Adrenal gland (tissue), 9 donors: ENCODE measurements at regions not wholly inside any gene's neighbourhood (a gene's known extent, or its start where the extent isn't known, plus 50 kb on each side); places are given as distances from the start of the nearest gene placed in this dataset.

Experiments used
- DNase-seq, 7 donors: peaks; one replicate each; pipeline ENCODE4 v3.0.0-alpha.2; 2019 to 2020
- H3K27ac ChIP-seq, 5 donors: fragments of 200-600 bp; sonication (generic) in 4 of 5; 1 replicate in 3 of 5; 2 replicates in 2 of 5; pipeline versions ENCODE4 v1.5.1 to v1.8.0; 2016 to 2020; ENCODE audit warnings: mild to moderate bottlenecking in 1 of 5
- H3K27me3 ChIP-seq: fragments of 200-600 bp; 2 replicates; pipeline ENCODE4 v1.8.0; 2021
- H3K36me3 ChIP-seq, 2 donors: fragments of 200-600 bp; replicated peaks in 1 of 2; 1 replicate in 1 of 2; 2 replicates in 1 of 2; pipeline versions ENCODE4 v1.5.1 to v1.8.0; 2018 to 2022
- H3K4me1 ChIP-seq, 2 donors: fragments of 200-600 bp; replicated peaks in 1 of 2; 1 replicate in 1 of 2; 2 replicates in 1 of 2; pipeline versions ENCODE4 v1.5.1 to v1.8.0; 2018 to 2021
- H3K4me3 ChIP-seq, 4 donors: fragments of 200-600 bp; sonication (generic) in 3 of 4; one replicate each; pipeline ENCODE4 v1.5.1; 2016 to 2018
- H3K9me3 ChIP-seq, 3 donors: fragments of 200-600 bp; sonication (generic) in 1 of 3; replicated peaks in 1 of 3; 1 replicate in 2 of 3; 2 replicates in 1 of 3; pipeline versions ENCODE4 v1.5.1 to v1.8.0; 2016 to 2021
- CTCF ChIP-seq, 6 experiments: fragments of 450-650 bp in 4 of 6; fragments of 200-600 bp in 2 of 6; sonication (generic) in 1 of 6; IDR thresholded peaks; 1 replicate in 5 of 6; 2 replicates in 1 of 6; pipeline versions ENCODE4 v1.5.1 to v1.8.0; 2016 to 2021; ENCODE audit warnings: antibody characterized with exemption in 6 of 6, mild to moderate bottlenecking in 2 of 6, moderate library complexity in 1 of 6
- POLR2A ChIP-seq, 2 donors: fragments of 450-650 bp; IDR thresholded peaks; one replicate each; pipeline ENCODE4 v1.6.1; 2017; ENCODE audit warnings: antibody characterized with exemption in 2 of 2, mild to moderate bottlenecking in 2 of 2, moderate library complexity in 1 of 2
- WGBS, 4 donors: extraction: QIAGEN DNeasy Blood & Tissue Kit in 2 of 4; methylation state at CpG; one replicate each; pipeline versions ENCODE4 v1.1.5 to v1.1.7; 2013 to 2017; 5-methylcytosine and 5-hydroxymethylcytosine counted together
- intact Hi-C, 2 donors: fragments of 100-400 bp; cut with DNase I; formaldehyde crosslinking; loops; one replicate each; pipeline versions ENCODE4 v1.14.1 to v1.15.0; 2022 to 2023
- donor health status: healthy with polysubstance abuse.
- donor health status: Bipolar disorder and iron deficiency.
- donor health status: DM: yes; HTN: yes; CAD: no.
- donor health status: DM: no; HTN: no; CAD: no.
- donor health status: DM: no; HTN: no; CAD: no.

- 49 to 65% (median 57%) methylated on average over 7 of the region's 7 CpGs for WGBS, 4 donors
- Histone ChIP-seq H3K27ac (no peak overlapping the region), H3K4me3 (no peak overlapping the region), H3K4me1 (no peaks in the 10 kb centered on the region), H3K9me3 (no peaks in the 10 kb centered on the region), H3K27me3 (peaks cover 6% of the 10 kb centered on the region), H3K36me3 (no peaks in the 10 kb centered on the region)
- TF ChIP-seq CTCF (IDR thresholded peaks at IDR 0.05) (no peak), POLR2A (IDR thresholded peaks at IDR 0.05) (no peak)
- no peak for DNase-seq
- intact Hi-C loops, result no loop called here
Measured at GRCh38 chr6:150745896-150746295, 119.6 kb upstream of the MTHFD1L start.

- TF ChIP-seq POLR2A (IDR thresholded peaks at IDR 0.05) (no peak), CTCF (IDR thresholded peaks at IDR 0.05) (no peak)
- 77 to 86% (median 80%) methylated on average over 4 of the region's 4 CpGs for WGBS, 4 donors
- Histone ChIP-seq H3K27me3 (no peaks in the 10 kb centered on the region), H3K36me3 (no peaks in the 10 kb centered on the region), H3K9me3 (no peaks in the 10 kb centered on the region), H3K4me3 (no peak overlapping the region), H3K4me1 (no peaks in the 10 kb centered on the region), H3K27ac (no peak overlapping the region)
- no peak for DNase-seq
- intact Hi-C loops, result no loop called here
Measured at GRCh38 chr6:150747155-150747554, 118.3 kb upstream of the MTHFD1L start.

GRCh38 chr6:150749091-150749670 lies 116.3 kb upstream of the MTHFD1L start:
- no peak for DNase-seq
- Histone ChIP-seq H3K9me3 (no peaks in the 10 kb centered on the region), H3K27ac (no peak overlapping the region), H3K4me3 (no peak overlapping the region), H3K36me3 (no peaks in the 10 kb centered on the region), H3K4me1 (no peaks in the 10 kb centered on the region), H3K27me3 (no peaks in the 10 kb centered on the region)
- WGBS, 4 donors, result 68 to 84% (median 75%) methylated on average over 6 to 8 of the region's 8 CpGs
- intact Hi-C loops, result no loop called here
- TF ChIP-seq CTCF (IDR thresholded peaks at IDR 0.05), result no peak
- no peak for TF ChIP-seq POLR2A (IDR thresholded peaks at IDR 0.05)

DNA sequence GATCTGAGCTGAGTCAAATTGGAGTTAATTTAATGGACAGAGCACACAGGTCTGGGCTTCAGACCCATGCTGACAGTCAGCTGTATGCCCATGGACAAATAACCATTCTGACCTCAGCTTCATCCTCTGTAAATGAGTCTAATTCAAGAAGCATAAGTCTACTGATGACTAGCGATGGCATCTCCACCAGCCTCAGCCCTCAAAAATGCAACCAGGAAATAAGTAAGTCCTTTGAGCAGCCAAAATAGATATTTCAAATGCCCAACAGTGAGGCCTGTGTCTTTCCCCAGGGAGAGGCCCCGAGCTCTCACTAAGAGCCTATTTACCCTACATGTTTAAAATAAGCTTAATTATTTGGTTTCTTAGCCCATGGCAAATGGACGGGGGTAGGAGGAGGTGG lies 114.2 kb upstream of the MTHFD1L start:
- no peaks in the 10 kb centered on the region for H3K36me3 ChIP-seq
- TF ChIP-seq POLR2A (IDR thresholded peaks at IDR 0.05), result no peak
- no peak for TF ChIP-seq CTCF (IDR thresholded peaks at IDR 0.05)
- H3K27me3 ChIP-seq, result no peaks in the 10 kb centered on the region
- intact Hi-C loops, result no loop called here
- no peaks in the 10 kb centered on the region for H3K9me3 ChIP-seq
- H3K27ac ChIP-seq, result no peak overlapping the region
- DNase-seq, result no peak
- 82 to 87% (median 84%) methylated on average over 3 of the region's 3 CpGs for WGBS, 4 donors
- no peak overlapping the region for H3K4me3 ChIP-seq
- no peaks in the 10 kb centered on the region for H3K4me1 ChIP-seq
